Epithelial cell of proximal tubule (primary cell): ENCODE measurements at regions not wholly inside any gene's neighbourhood (a gene's known extent, or its start where the extent isn't known, plus 50 kb on each side); places are given as distances from the start of the nearest gene placed in this dataset.

Experiments used
- DNase-seq: peaks from one replicate; pipeline ENCODE4 v3.0.0-alpha.2; 2011; ENCODE audit warnings: low read depth
- H3K4me3 ChIP-seq: 2 replicates; pipeline ENCODE4 v1.5.1; 2011; ENCODE audit warnings: low read depth, mild to moderate bottlenecking, low read length
- CTCF ChIP-seq: conservative IDR thresholded peaks from 2 replicates; pipeline ENCODE4 v1.5.1; 2012; ENCODE audit warnings: low read depth, mild to moderate bottlenecking, low read length

GRCh38 chr9:81174023-81174422 is 515.3 kb downstream of the TLE1 start:
- peak; percentile 24 for TF ChIP-seq CTCF
- no peak overlapping the region for H3K4me3 ChIP-seq

GRCh38 chr9:81171689-81172088 is 517.7 kb downstream of the TLE1 start:
- no peak for TF ChIP-seq CTCF
- no peak for DNase-seq
- H3K4me3 ChIP-seq = no peak overlapping the region

More at GRCh38 chr9:81174023-81174422, 515.3 kb downstream of the TLE1 start:
- DNase-seq = no peak

DNA sequence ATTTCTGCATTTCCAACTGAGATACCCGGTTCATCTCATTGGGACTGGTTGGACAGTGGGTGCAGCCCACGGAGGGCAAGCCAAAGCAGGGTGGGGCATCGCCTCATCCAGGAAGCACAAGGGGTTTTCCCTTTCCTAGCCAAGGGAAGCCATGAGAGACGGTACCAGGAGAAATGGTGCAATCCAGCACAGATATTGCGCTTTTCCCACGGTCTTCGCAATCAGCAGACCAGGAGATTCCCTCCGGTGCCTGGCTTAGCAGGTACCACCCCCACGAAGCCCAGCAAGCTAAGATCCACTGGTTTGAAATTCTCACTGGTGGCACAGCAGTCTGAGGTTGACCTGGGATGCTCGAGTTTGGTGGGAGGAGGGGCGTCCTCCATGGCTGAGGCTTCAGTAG is 527.0 kb downstream of the TLE1 start:
- H3K4me3 ChIP-seq = no peak overlapping the region
- no peak for TF ChIP-seq CTCF
- DNase-seq = no peak

- no peak for DNase-seq
- no peak overlapping the region for H3K4me3 ChIP-seq
- no peak for TF ChIP-seq CTCF
Measured at GRCh38 chr9:81156381-81156780, 533.0 kb downstream of the TLE1 start.

GRCh38 chr9:81150016-81150625 is 539.2 kb downstream of the TLE1 start:
- no peak for TF ChIP-seq CTCF
- no peak for DNase-seq
- H3K4me3 ChIP-seq = no peak overlapping the region

GRCh38 chr9:81146684-81147337 is 542.5 kb downstream of the TLE1 start:
- TF ChIP-seq CTCF = no peak
- DNase-seq = peak; percentile 39
- no peak overlapping the region for H3K4me3 ChIP-seq

DNA sequence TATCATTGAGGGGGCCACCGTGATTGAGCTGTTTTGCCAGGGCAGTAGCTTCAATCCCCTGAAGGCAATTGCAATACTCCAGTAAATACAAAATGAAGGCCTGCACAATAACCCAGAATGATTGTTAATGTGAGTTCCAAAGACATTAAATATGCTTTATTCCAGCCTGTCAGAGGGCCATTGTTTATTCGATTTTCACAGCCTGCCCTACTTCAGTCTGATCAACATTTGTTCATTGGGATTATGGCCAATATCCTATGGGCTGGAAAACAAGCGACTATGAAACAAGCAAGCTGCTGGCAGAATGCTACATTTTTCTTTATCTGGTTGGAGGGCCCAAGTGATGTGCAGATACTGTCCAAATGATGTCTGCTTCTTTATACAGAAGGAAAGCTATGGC is 543.1 kb downstream of the TLE1 start:
- no peak for TF ChIP-seq CTCF
- DNase-seq = no peak
- no peak overlapping the region for H3K4me3 ChIP-seq
